ENCODE measurements at regions not wholly inside any gene's neighbourhood (a gene's known extent, or its start where the extent isn't known, plus 50 kb on each side); places are given as distances from the start of the nearest gene placed in this dataset.

GRCh38 chr7:46207931-46208634, 287.0 kb upstream of the IGFBP3 start:
- TF ChIP-seq POLR2A (IDR thresholded peaks at IDR 0.05; ENCODE audit: low read depth, low read length) (no peak), POU2F2 (IDR thresholded peaks at IDR 0.05; ENCODE audit: low read depth, low read length) (no peak), TAF1 (IDR thresholded peaks at IDR 0.05; ENCODE audit: low read depth, low read length) (no peak), POLR2AphosphoS5 (IDR thresholded peaks at IDR 0.05; ENCODE audit: low read depth, low read length) (no peak)
